ENCODE measurements at regions not wholly inside any gene's neighbourhood (a gene's known extent, or its start where the extent isn't known, plus 50 kb on each side); places are given as distances from the start of the nearest gene placed in this dataset.

GRCh38 chrX:142742581-142742980 is 283.1 kb upstream of the SPANXN4 start:
- ATAC-seq (ENCODE audit: low FRiP score): no peak
- TF ChIP-seq, protein P1, sequence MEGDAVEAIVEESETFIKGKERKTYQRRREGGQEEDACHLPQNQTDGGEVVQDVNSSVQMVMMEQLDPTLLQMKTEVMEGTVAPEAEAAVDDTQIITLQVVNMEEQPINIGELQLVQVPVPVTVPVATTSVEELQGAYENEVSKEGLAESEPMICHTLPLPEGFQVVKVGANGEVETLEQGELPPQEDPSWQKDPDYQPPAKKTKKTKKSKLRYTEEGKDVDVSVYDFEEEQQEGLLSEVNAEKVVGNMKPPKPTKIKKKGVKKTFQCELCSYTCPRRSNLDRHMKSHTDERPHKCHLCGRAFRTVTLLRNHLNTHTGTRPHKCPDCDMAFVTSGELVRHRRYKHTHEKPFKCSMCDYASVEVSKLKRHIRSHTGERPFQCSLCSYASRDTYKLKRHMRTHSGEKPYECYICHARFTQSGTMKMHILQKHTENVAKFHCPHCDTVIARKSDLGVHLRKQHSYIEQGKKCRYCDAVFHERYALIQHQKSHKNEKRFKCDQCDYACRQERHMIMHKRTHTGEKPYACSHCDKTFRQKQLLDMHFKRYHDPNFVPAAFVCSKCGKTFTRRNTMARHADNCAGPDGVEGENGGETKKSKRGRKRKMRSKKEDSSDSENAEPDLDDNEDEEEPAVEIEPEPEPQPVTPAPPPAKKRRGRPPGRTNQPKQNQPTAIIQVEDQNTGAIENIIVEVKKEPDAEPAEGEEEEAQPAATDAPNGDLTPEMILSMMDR (IDR thresholded peaks at IDR 0.05): no peak
- no peak for DNase-seq (ENCODE audit: low spot score)

- ATAC-seq (ENCODE audit: low FRiP score): no peak
- TF ChIP-seq, protein P1 (IDR thresholded peaks at IDR 0.05): no peak
- DNase-seq (ENCODE audit: low spot score): no peak
Observed at GRCh38 chrX:142733327-142733726, 292.4 kb upstream of the SPANXN4 start.

DNA sequence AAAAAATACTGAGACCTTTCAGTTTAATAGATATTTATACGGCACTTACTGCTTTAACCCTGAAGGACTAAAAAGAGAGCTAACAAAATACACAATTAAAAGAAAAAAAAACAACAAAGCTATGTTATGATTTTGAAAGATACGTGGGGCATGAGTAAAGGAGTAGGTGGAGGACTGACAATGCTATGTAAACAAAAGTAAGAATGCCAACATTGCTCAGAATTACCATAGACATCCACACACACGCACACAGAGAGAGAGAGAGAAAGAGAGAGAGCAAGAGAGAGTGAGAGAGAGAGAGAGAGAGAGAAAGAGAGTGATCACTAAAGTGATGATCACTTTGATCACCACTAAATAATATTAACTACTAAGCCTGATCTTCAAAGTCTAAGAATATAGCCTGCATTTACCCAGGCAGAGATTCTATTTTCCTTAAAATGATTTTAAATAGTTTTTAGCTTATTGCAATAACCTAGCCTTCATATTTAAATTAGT is 313.9 kb upstream of the SPANXN4 start:
- no peak for ATAC-seq (ENCODE audit: low FRiP score)
- TF ChIP-seq, protein P1 (IDR thresholded peaks at IDR 0.05): no peak
- no peak for DNase-seq (ENCODE audit: low spot score)

GRCh38 chrX:142702749-142703148 is 323.0 kb upstream of the SPANXN4 start:
- TF ChIP-seq, protein P1 (IDR thresholded peaks at IDR 0.05): no peak
- ATAC-seq (ENCODE audit: low FRiP score): no peak
- DNase-seq (ENCODE audit: low spot score): no peak

- ATAC-seq (ENCODE audit: low FRiP score) (no peak), DNase-seq (ENCODE audit: low spot score) (no peak)
- TF ChIP-seq, protein P1 (IDR thresholded peaks at IDR 0.05): no peak
Observed at GRCh38 chrX:142688256-142688655, 337.5 kb upstream of the SPANXN4 start.

DNA sequence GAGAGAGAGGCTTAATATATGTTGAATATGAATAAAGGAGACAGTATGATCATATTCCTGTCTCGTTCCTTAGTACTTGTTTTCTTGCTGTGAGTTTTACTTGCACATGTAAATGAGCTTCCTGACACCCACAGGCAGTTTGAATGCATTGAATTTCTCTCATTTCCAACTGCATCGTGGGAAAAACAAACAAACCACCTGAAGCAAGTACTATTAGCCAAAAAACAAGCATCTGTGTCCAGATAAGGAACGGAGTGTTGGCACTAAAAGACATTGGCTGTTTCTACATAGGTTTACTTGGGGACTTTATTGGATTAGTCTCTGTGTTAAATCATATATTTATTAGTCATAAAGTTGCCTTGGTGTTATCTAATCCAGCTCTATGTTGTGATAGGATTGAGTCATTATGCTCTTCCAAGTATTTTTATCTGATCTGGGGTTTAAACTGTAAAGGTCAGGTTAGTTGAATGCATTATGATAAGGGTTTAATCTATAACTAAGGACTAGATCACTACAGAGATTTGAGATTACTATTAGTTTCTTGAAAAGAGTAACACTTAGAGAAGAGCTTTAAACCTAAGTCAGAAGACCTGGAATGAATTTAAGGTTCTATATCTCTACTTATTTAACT is 339.0 kb upstream of the SPANXN4 start:
- TF ChIP-seq, protein P1 (IDR thresholded peaks at IDR 0.05): no peak
- no peak for ATAC-seq (ENCODE audit: low FRiP score)
- DNase-seq (ENCODE audit: low spot score): no peak

GRCh38 chrX:142686206-142686605 is 339.5 kb upstream of the SPANXN4 start:
- TF ChIP-seq, protein P1 (IDR thresholded peaks at IDR 0.05): no peak
- ATAC-seq (ENCODE audit: low FRiP score) (no peak), DNase-seq (ENCODE audit: low spot score) (no peak)
